ENCODE measurements at regions not wholly inside any gene's neighbourhood (a gene's known extent, or its start where the extent isn't known, plus 50 kb on each side); places are given as distances from the start of the nearest gene placed in this dataset.

DNA sequence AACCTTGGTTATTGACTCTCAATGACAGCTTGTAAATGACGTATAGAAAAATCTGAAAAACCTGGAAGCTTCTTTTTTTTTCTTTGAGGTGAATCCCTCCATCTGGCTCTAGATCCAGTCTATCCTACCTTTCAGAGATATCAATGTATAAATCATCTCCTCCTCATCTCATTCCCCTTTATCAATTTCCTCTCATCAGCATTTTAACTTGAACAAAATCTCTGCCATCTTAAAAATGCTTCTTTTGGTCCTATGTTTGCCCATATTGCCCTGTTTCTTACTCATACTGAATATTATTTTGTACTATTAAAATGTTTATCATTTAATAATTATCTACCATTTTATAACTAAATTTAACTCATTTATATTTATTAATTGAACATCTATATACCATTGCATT, 306.7 kb upstream of the TSHZ2 start:
- TF ChIP-seq, protein P1, sequence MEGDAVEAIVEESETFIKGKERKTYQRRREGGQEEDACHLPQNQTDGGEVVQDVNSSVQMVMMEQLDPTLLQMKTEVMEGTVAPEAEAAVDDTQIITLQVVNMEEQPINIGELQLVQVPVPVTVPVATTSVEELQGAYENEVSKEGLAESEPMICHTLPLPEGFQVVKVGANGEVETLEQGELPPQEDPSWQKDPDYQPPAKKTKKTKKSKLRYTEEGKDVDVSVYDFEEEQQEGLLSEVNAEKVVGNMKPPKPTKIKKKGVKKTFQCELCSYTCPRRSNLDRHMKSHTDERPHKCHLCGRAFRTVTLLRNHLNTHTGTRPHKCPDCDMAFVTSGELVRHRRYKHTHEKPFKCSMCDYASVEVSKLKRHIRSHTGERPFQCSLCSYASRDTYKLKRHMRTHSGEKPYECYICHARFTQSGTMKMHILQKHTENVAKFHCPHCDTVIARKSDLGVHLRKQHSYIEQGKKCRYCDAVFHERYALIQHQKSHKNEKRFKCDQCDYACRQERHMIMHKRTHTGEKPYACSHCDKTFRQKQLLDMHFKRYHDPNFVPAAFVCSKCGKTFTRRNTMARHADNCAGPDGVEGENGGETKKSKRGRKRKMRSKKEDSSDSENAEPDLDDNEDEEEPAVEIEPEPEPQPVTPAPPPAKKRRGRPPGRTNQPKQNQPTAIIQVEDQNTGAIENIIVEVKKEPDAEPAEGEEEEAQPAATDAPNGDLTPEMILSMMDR (IDR thresholded peaks at IDR 0.05; ENCODE audit: poor library complexity, severe bottlenecking), result no peak
- TF ChIP-seq POLR2AphosphoS5 (IDR thresholded peaks at IDR 0.05) (no peak), EP300 (conservative IDR thresholded peaks at IDR 0.05; ENCODE audit: poor library complexity, severe bottlenecking) (no peak), SMC3 (conservative IDR thresholded peaks at IDR 0.05; ENCODE audit: poor library complexity) (no peak), EZH2 (IDR thresholded peaks at IDR 0.05; ENCODE audit: borderline replicate concordance, insufficient read depth, low read length, poor library complexity, severe bottlenecking) (no peak), RAD21 (conservative IDR thresholded peaks at IDR 0.05) (no peak), TAF1 (IDR thresholded peaks at IDR 0.05; ENCODE audit: low read depth) (no peak)
- TF ChIP-seq, protein P2, sequence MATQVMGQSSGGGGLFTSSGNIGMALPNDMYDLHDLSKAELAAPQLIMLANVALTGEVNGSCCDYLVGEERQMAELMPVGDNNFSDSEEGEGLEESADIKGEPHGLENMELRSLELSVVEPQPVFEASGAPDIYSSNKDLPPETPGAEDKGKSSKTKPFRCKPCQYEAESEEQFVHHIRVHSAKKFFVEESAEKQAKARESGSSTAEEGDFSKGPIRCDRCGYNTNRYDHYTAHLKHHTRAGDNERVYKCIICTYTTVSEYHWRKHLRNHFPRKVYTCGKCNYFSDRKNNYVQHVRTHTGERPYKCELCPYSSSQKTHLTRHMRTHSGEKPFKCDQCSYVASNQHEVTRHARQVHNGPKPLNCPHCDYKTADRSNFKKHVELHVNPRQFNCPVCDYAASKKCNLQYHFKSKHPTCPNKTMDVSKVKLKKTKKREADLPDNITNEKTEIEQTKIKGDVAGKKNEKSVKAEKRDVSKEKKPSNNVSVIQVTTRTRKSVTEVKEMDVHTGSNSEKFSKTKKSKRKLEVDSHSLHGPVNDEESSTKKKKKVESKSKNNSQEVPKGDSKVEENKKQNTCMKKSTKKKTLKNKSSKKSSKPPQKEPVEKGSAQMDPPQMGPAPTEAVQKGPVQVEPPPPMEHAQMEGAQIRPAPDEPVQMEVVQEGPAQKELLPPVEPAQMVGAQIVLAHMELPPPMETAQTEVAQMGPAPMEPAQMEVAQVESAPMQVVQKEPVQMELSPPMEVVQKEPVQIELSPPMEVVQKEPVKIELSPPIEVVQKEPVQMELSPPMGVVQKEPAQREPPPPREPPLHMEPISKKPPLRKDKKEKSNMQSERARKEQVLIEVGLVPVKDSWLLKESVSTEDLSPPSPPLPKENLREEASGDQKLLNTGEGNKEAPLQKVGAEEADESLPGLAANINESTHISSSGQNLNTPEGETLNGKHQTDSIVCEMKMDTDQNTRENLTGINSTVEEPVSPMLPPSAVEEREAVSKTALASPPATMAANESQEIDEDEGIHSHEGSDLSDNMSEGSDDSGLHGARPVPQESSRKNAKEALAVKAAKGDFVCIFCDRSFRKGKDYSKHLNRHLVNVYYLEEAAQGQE (IDR thresholded peaks at IDR 0.05; ENCODE audit: borderline replicate concordance), result no peak
